ENCODE measurements at regions not wholly inside any gene's neighbourhood (a gene's known extent, or its start where the extent isn't known, plus 50 kb on each side); places are given as distances from the start of the nearest gene placed in this dataset.

DNA sequence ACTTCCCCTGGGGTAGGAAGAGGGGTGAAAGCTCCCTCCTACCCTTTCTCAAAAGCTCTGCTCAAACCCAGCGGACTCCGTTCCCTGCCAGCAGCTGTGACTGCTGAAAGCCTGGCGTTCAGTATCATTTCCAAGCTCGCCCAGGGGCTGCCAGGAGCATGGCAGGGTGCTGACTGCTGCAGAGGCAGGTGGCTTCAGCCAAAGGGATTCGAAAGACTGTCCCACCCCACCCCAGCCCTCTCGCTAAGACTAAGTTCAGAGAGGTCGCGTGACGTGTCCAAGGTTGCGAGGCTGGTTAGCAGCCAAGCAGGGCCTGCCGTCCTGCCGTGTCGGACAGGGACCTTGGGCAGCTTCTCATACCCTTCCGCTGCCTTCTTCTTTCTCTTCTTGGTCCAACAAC is 72.3 kb upstream of the RAB12 start:
- no peaks in the 10 kb centered on the region for H3K36me3 ChIP-seq (ENCODE audit: control insufficient read depth, insufficient read depth, low read length)
- TF ChIP-seq, protein P1, sequence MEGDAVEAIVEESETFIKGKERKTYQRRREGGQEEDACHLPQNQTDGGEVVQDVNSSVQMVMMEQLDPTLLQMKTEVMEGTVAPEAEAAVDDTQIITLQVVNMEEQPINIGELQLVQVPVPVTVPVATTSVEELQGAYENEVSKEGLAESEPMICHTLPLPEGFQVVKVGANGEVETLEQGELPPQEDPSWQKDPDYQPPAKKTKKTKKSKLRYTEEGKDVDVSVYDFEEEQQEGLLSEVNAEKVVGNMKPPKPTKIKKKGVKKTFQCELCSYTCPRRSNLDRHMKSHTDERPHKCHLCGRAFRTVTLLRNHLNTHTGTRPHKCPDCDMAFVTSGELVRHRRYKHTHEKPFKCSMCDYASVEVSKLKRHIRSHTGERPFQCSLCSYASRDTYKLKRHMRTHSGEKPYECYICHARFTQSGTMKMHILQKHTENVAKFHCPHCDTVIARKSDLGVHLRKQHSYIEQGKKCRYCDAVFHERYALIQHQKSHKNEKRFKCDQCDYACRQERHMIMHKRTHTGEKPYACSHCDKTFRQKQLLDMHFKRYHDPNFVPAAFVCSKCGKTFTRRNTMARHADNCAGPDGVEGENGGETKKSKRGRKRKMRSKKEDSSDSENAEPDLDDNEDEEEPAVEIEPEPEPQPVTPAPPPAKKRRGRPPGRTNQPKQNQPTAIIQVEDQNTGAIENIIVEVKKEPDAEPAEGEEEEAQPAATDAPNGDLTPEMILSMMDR (IDR thresholded peaks at IDR 0.05; ENCODE audit: insufficient read depth, low read length, poor library complexity, severe bottlenecking): no peak
- DNase-seq (ENCODE audit: extremely low read depth, insufficient read length): no peak
- H3K27me3 ChIP-seq (replicated peaks; ENCODE audit: control insufficient read depth, insufficient read depth, low read length): no peaks in the 10 kb centered on the region
- H3K4me3 ChIP-seq (replicated peaks; ENCODE audit: low read depth, low read length): no peak overlapping the region

DNA sequence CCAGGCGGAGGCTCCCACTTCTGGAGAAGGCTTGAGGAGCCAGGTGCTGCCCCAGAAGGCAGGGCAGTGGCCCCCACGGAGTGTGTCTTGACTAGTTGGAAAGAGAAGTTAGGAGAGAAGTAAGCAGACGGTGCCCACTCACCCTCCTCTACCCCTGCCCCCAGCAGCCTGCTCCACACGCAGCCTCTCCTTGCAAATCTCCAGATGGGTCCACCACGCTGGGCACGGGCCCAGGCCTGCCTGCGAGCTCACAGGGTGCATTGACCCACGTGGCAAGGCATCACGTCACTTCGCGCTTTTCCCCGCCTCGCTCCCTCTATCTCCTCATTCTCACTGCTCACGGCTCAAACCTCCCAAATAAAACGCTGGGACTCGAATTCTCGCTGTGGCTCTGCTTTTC is 71.8 kb upstream of the RAB12 start:
- TF ChIP-seq, protein P1 (IDR thresholded peaks at IDR 0.05; ENCODE audit: insufficient read depth, low read length, poor library complexity, severe bottlenecking): no peak
- H3K27me3 ChIP-seq (replicated peaks; ENCODE audit: control insufficient read depth, insufficient read depth, low read length): no peaks in the 10 kb centered on the region
- no peak for DNase-seq (ENCODE audit: extremely low read depth, insufficient read length)
- H3K36me3 ChIP-seq (ENCODE audit: control insufficient read depth, insufficient read depth, low read length): no peaks in the 10 kb centered on the region
- H3K4me3 ChIP-seq (replicated peaks; ENCODE audit: low read depth, low read length): no peak overlapping the region

DNA sequence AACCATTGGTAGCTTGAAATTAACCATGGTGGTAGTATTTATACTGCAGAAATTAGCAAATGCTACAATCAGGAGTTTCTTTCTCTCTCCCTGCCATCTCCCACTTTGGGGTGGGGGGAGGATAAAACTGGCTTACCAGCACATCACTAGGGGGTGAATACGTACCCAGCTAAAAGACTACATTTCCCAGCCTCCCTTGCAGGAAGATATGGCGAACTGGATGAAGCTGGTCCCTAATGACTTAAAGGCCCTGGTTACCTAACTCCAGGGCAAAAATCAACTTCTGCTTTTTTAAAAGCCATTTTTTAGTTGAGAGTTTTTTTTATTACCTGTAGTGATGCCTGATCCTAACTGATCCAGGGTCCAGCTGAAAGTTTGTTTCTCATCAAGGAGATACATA is 70.3 kb upstream of the RAB12 start:
- no peaks in the 10 kb centered on the region for H3K27me3 ChIP-seq (replicated peaks; ENCODE audit: control insufficient read depth, insufficient read depth, low read length)
- H3K4me3 ChIP-seq (replicated peaks; ENCODE audit: low read depth, low read length): no peak overlapping the region

DNA sequence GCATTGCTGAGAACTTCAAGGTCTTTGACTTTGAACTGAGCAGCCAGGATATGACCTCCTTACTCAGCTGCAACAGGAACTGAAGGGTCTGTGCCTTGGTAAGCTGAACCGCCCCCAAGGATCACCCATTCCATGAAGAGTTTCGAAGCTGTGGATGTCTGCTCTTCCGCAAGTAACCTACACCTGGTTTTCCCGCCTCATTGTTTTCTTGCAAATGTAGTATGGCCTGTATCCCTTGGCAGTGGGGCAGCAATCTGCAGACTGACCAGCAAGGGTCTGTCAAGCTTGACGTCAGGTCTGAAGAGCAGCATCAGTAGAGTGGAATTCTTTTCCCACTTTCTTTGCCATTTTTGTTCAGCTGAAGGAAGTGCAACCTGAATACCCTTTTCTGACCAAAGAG is 62.6 kb upstream of the RAB12 start:
- H3K4me3 ChIP-seq (replicated peaks; ENCODE audit: low read depth, low read length): no peak overlapping the region
- H3K36me3 ChIP-seq (ENCODE audit: control insufficient read depth, insufficient read depth, low read length): no peaks in the 10 kb centered on the region
- no peak for DNase-seq (ENCODE audit: extremely low read depth, insufficient read length)
- TF ChIP-seq, protein P1 (IDR thresholded peaks at IDR 0.05; ENCODE audit: insufficient read depth, low read length, poor library complexity, severe bottlenecking): no peak
- no peaks in the 10 kb centered on the region for H3K27me3 ChIP-seq (replicated peaks; ENCODE audit: control insufficient read depth, insufficient read depth, low read length)

More for the DNA sequence above, 70.3 kb upstream of the RAB12 start:
- no peaks in the 10 kb centered on the region for H3K36me3 ChIP-seq (ENCODE audit: control insufficient read depth, insufficient read depth, low read length)
- no peak for DNase-seq (ENCODE audit: extremely low read depth, insufficient read length)
- TF ChIP-seq, protein P1 (IDR thresholded peaks at IDR 0.05; ENCODE audit: insufficient read depth, low read length, poor library complexity, severe bottlenecking): no peak

DNA sequence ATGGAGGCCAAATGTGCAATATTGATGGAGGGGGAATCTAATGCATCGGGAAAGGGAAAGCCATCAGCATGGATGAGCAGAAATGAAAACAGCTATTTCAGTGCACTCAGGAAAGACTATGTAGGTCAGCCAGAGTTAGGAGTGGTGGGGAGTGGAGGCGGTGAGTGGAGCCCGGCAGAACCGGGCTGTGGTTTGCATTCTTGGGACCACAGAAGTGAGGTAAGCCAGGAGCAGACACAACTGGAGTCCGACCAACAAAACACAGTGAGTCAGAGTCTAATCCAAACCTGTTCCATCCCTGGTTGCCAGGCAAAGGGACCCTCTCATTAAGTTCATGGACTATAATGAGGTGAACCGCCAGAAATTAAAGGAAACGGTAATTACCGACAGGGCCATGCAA is 61.1 kb upstream of the RAB12 start:
- H3K4me3 ChIP-seq (replicated peaks; ENCODE audit: low read depth, low read length): no peak overlapping the region
- DNase-seq (ENCODE audit: extremely low read depth, insufficient read length): no peak
- TF ChIP-seq, protein P1 (IDR thresholded peaks at IDR 0.05; ENCODE audit: insufficient read depth, low read length, poor library complexity, severe bottlenecking): no peak

DNA sequence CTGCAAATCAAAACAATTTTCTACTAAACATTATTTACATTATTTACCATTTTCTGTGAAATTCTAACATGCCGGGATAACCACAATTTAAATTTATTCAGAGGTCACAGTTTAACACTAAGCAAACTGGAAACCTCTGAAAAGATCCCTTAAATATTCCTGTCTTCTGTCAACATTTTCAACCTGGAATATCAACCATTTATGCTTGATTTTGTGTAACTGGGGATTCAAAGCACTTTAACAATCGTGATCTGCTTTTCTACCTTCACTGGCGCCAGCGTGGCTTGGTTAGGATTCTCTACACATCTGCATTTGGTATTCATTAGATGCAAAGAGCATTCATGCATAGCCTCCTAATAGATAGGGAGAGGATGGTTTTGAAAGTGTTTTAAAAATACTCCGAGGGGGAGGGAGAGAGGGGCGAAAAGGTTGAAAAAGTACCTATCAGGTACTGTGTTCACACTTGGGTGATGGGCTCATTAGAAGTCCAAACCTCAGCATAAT is 59.9 kb upstream of the RAB12 start:
- Histone ChIP-seq H3K36me3 (ENCODE audit: control insufficient read depth, insufficient read depth, low read length) (no peaks in the 10 kb centered on the region), H3K27me3 (replicated peaks; ENCODE audit: control insufficient read depth, insufficient read depth, low read length) (no peaks in the 10 kb centered on the region), H3K4me3 (replicated peaks; ENCODE audit: low read depth, low read length) (no peak overlapping the region)
- DNase-seq (ENCODE audit: extremely low read depth, insufficient read length): no peak
- TF ChIP-seq, protein P1 (IDR thresholded peaks at IDR 0.05; ENCODE audit: insufficient read depth, low read length, poor library complexity, severe bottlenecking): no peak

More for the DNA sequence above, 61.1 kb upstream of the RAB12 start:
- Histone ChIP-seq H3K27me3 (replicated peaks; ENCODE audit: control insufficient read depth, insufficient read depth, low read length) (no peaks in the 10 kb centered on the region), H3K36me3 (ENCODE audit: control insufficient read depth, insufficient read depth, low read length) (no peaks in the 10 kb centered on the region)
